GM13977 (cell line): ENCODE measurements at regions not wholly inside any gene's neighbourhood (a gene's known extent, or its start where the extent isn't known, plus 50 kb on each side); places are given as distances from the start of the nearest gene placed in this dataset.

Experiments used
- DNase-seq: peaks from one replicate; pipeline ENCODE4 v3.0.0; 2012; ENCODE audit warnings: low spot score
- in situ Hi-C: fragments of 300-500 bp; cut with MboI; formaldehyde crosslinking; loops from one replicate; pipeline ENCODE4 v1.12.0; 2022; ENCODE audit warnings: low sequenced_read_pairs, low pct_unique_long_range_greater_than_20kb, mixed read lengths, inconsistent platforms; ENCODE audit not compliant: unreplicated experiment
- TF ChIP-seq, protein P1 (sequence below): IDR thresholded peaks from 2 replicates; pipeline ENCODE4 v1.5.1; 2012; ENCODE audit warnings: mild to moderate bottlenecking, control low read depth; ENCODE audit not compliant: insufficient read depth; ENCODE audit errors: extremely low read depth, missing control alignments

DNA sequence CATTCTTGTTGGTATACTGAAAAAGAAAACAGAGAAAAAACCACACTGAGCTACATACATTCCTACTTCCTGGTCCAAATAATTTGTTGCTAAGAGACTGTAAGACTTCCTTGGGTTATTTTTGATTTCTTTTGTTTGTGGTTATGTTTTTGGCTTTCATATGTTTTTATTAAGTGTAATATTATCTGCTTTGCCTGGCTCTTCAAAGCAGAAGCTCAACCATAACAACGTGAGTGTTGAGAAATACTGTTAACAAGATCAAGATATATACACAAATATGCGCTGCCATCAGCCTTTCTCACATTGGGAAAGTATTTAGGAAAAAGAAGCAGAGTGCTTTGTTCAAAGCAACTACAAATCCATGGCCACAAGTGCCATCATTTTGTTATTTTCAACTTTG lies 556.2 kb upstream of the CBLB start:
- TF ChIP-seq, protein P1, sequence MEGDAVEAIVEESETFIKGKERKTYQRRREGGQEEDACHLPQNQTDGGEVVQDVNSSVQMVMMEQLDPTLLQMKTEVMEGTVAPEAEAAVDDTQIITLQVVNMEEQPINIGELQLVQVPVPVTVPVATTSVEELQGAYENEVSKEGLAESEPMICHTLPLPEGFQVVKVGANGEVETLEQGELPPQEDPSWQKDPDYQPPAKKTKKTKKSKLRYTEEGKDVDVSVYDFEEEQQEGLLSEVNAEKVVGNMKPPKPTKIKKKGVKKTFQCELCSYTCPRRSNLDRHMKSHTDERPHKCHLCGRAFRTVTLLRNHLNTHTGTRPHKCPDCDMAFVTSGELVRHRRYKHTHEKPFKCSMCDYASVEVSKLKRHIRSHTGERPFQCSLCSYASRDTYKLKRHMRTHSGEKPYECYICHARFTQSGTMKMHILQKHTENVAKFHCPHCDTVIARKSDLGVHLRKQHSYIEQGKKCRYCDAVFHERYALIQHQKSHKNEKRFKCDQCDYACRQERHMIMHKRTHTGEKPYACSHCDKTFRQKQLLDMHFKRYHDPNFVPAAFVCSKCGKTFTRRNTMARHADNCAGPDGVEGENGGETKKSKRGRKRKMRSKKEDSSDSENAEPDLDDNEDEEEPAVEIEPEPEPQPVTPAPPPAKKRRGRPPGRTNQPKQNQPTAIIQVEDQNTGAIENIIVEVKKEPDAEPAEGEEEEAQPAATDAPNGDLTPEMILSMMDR, result no peak
- in situ Hi-C loops, result no loop called here
- DNase-seq, result no peak

DNA sequence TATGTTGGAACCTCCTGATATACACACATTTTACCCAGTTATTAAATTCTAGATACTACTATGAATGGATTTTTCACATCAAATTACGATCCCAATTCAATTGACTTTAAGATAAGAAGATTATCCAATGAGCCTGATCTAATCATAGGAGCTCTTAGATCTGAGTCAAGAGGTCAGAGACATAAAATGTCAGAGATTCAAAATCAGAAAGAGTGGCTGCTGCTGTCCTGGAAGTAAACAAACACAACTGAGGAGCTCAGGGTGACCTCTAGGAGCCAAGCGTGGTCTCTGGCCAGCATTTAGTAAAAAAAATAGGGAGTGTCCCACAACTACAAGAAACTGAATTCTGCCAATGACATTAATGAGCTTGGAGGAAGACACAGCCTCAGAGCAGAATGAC lies 557.1 kb upstream of the CBLB start:
- in situ Hi-C loops, result no loop called here
- no peak for DNase-seq
- TF ChIP-seq, protein P1, result no peak

DNA sequence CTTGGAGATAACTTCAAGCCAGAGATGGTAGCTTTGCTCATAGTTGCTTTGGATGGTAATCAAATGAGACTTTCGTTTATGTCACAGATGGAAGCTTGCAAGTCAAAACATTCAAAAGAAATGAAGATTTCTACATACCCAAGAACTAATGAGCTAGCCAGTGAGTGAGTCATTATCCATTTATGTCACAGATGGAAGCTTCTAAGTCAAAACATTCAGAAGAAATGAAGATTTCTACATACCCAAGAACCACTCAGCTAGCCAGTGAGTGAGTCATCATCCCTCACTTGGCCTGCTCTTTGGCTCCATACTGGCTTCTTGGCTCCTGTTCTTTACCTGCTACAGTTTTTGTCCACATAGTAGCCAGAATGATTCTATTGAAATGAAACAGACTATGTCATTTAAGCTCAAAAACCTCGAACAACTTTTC lies 559.8 kb upstream of the CBLB start:
- no peak for DNase-seq
- in situ Hi-C loops, result no loop called here
- TF ChIP-seq, protein P1, result no peak

DNA sequence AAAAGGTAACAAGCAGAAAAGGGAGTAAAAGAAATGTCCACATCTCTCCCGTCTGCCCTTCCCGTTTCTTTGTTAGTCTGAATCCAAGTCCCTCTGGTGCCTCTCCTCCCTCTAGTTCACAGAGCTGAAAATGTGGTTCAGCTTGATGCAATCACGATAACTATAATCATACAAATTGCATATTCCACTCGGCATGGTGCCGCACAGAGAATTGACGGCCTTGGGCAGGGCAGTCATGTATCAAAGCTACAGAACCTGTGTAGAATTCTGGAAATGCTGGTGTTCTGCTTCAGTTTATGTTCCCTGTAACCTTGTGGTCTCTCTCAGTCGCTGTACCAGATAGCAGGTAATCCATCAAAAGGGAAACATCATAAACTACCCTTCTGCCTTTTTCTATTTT lies 562.9 kb upstream of the CBLB start:
- in situ Hi-C loops, result no loop called here
- TF ChIP-seq, protein P1, result no peak
- DNase-seq, result no peak

DNA sequence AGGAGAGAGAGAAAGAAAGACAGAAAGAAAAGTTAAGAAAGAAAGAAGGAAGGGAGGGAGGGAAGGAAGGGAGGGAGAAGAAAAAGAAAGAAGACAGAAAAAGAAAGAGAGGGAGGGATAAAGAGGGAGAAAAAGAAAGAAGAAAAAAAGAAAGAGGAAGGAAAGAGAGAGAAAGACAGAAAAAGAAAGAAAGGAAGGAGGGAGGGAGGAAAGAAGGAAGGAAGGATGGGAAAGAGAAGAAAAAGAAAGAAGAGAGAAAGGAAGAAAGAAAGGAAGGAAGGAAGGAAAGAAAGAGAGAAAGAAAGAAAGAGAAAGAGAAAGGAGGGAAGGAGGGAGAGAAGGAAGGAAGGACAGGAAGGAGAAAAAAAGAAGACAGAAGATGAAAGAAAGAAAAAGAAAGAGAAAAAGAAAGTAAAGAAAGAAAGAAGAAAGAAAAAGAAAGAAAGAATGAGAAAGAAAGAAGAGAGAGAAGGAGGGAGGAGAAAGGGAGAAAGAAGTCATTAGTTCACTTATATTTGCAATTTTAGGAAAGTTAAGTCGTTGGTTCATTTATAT lies 567.2 kb upstream of the CBLB start:
- no peak for DNase-seq
- TF ChIP-seq, protein P1, result no peak
- in situ Hi-C loops, result no loop called here

DNA sequence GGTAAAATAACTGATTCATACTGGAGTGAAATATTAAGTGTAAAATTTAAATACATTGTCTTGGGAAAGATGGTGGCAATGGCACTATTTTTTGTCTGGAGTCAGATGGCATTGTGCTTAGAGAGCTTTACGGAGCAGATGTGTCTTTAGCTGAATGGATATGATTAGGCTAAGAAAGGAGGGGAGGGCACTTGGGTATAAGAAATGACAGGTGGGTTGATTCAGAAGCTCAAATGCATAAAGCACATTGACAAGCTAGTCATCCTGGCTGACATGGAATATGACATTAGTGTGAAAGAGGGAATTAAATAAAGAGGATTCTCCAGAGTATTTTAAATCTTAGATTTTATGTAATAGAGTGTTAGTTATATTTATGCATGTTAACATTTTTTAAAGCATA lies 570.1 kb upstream of the CBLB start:
- no peak for DNase-seq
- TF ChIP-seq, protein P1, result no peak
- in situ Hi-C loops, result no loop called here

DNA sequence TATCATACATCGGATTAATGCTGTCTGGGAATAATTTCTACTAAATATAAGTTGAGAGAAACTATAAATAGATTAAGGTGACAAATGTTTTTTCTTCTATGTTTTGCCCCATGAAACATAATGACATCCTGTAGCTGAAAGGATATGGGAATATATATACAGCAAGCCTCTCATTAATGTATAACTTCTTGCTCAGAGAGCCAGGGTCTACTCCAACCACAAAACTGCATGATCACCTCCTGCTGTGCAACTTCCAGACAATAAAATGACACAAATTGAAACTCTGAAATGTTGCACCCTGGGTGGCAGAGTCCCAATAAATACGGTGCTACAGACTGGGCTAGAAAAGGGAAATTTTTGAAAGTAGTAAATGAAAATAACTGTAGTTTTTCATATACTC lies 571.9 kb upstream of the CBLB start:
- in situ Hi-C loops, result no loop called here
- DNase-seq, result no peak
- TF ChIP-seq, protein P1, result no peak
